ENCODE measurements at regions not wholly inside any gene's neighbourhood (a gene's known extent, or its start where the extent isn't known, plus 50 kb on each side); places are given as distances from the start of the nearest gene placed in this dataset.
"Not testable (repeated sequence)": the region's sequence is repeated elsewhere in the genome, so short reads cannot be mapped to it uniquely, and the experiment has no call there.

- peak in 8 of 56 donors; percentile 0 to 10 (median 5) for DNase-seq
These were observed 118.3 kb upstream of the SLC38A4 start for GRCh38 chr12:46944088-46944487.

- DNase-seq, result no peak
These were observed 119.0 kb upstream of the SLC38A4 start for GRCh38 chr12:46944771-46945170.

- no peak for DNase-seq
These were observed 119.8 kb upstream of the SLC38A4 start for GRCh38 chr12:46945591-46945990.

- DNase-seq, result no peak
These were observed 120.3 kb upstream of the SLC38A4 start for GRCh38 chr12:46946137-46946536.

- DNase-seq, result no peak
These were observed 123.2 kb upstream of the SLC38A4 start for GRCh38 chr12:46948936-46949545.

- no peak for DNase-seq
These were observed 124.3 kb upstream of the SLC38A4 start for GRCh38 chr12:46950094-46950493.

- no peak for DNase-seq
These were observed 126.4 kb upstream of the PCED1B start for GRCh38 chr12:46952880-46953483.

GRCh38 chr12:46956451-46957035 lies 122.9 kb upstream of the PCED1B start:
- DNase-seq, result peak in 1 of 56 donors; percentile 9

GRCh38 chr12:46958053-46958452 lies 121.4 kb upstream of the PCED1B start:
- no peak for DNase-seq

GRCh38 chr12:46958599-46959290 lies 120.7 kb upstream of the PCED1B start:
- no peak for DNase-seq

- DNase-seq, result no peak
These were observed 119.9 kb upstream of the PCED1B start for GRCh38 chr12:46959502-46959901.

GRCh38 chr12:46960681-46961080 lies 118.7 kb upstream of the PCED1B start:
- DNase-seq, result no peak

- no peak for DNase-seq
These were observed 116.2 kb upstream of the PCED1B start for GRCh38 chr12:46963191-46963590.

- no peak for DNase-seq
These were observed 115.1 kb upstream of the PCED1B start for GRCh38 chr12:46963977-46964971.

GRCh38 chr12:46965137-46965536 lies 114.3 kb upstream of the PCED1B start:
- no peak for DNase-seq

- no peak for DNase-seq
These were observed 113.5 kb upstream of the PCED1B start for GRCh38 chr12:46965880-46966279.

- DNase-seq, result no peak
These were observed 108.8 kb upstream of the PCED1B start for GRCh38 chr12:46970636-46971035.

GRCh38 chr12:46973937-46974336 lies 105.5 kb upstream of the PCED1B start:
- not testable (repeated sequence) for DNase-seq

GRCh38 chr12:46977871-46978375 lies 101.5 kb upstream of the PCED1B start:
- no peak for DNase-seq

- no peak for DNase-seq
These were observed 97.8 kb upstream of the PCED1B start for GRCh38 chr12:46981622-46982021.
